ENCODE measurements at regions not wholly inside any gene's neighbourhood (a gene's known extent, or its start where the extent isn't known, plus 50 kb on each side); places are given as distances from the start of the nearest gene placed in this dataset.

GRCh38 chr14:42642787-42643186, 1036.1 kb downstream of the LRFN5 start:
- TF ChIP-seq CTCF (IDR thresholded peaks at IDR 0.05; ENCODE audit: extremely low read depth in 1 of 2, insufficient read depth in 1 of 2, low read depth in 1 of 2, low read length in 2 of 2) (no peak), POLR2A (IDR thresholded peaks at IDR 0.05; ENCODE audit: low read depth, low read length) (no peak), GATA2 (IDR thresholded peaks at IDR 0.05; ENCODE audit: insufficient read depth, insufficient read length, low read depth, low read length) (no peak), EZH2 (IDR thresholded peaks at IDR 0.05; ENCODE audit: borderline replicate concordance, low read depth, low read length, severe bottlenecking) (no peak), POLR2AphosphoS5 (IDR thresholded peaks at IDR 0.05; ENCODE audit: insufficient read depth, low read depth, low read length) (no peak)

Data from endothelial cell of umbilical vein (primary cell).